HUES48 (cell line): ENCODE measurements at regions not wholly inside any gene's neighbourhood (a gene's known extent, or its start where the extent isn't known, plus 50 kb on each side); places are given as distances from the start of the nearest gene placed in this dataset.

Experiments used
- H3K27ac ChIP-seq: one replicate; pipeline ENCODE4 v1.7.0; 2013; ENCODE audit warnings: low read depth, low read length, inconsistent platforms
- H3K27me3 ChIP-seq: 2 replicates; pipeline ENCODE4 v1.6.1; 2013; ENCODE audit warnings: mild to moderate bottlenecking, low read length; ENCODE audit not compliant: control insufficient read depth, insufficient read depth
- H3K36me3 ChIP-seq: 2 replicates; pipeline ENCODE4 v1.6.1; 2013; ENCODE audit warnings: low read length; ENCODE audit not compliant: control insufficient read depth, insufficient read depth
- H3K4me1 ChIP-seq: 2 replicates; pipeline ENCODE4 v1.6.1; 2013; ENCODE audit warnings: mild to moderate bottlenecking, low read length; ENCODE audit not compliant: control insufficient read depth, insufficient read depth
- H3K4me3 ChIP-seq: 2 replicates; pipeline ENCODE4 v1.5.1; 2013; ENCODE audit warnings: mild to moderate bottlenecking, low read depth, low read length
- H3K9ac ChIP-seq: 2 replicates; pipeline ENCODE4 v1.6.1; 2013; ENCODE audit warnings: mild to moderate bottlenecking, low read depth, low read length, moderate library complexity
- H3K9me3 ChIP-seq: 2 replicates; pipeline ENCODE4 v1.6.1; 2013; ENCODE audit warnings: low read length; ENCODE audit not compliant: control insufficient read depth, insufficient read depth

GRCh38 chr7:110564246-110564645, 526.7 kb upstream of the LRRN3 start:
- no peak overlapping the region for H3K4me3 ChIP-seq
- H3K9ac ChIP-seq: no peak overlapping the region
- no peaks in the 10 kb centered on the region for H3K4me1 ChIP-seq
- H3K27me3 ChIP-seq: no peaks in the 10 kb centered on the region
- H3K36me3 ChIP-seq: no peaks in the 10 kb centered on the region
- H3K9me3 ChIP-seq: no peaks in the 10 kb centered on the region
- no peak overlapping the region for H3K27ac ChIP-seq

GRCh38 chr7:110568388-110568787, 522.5 kb upstream of the LRRN3 start:
- Histone ChIP-seq H3K4me3 (no peak overlapping the region), H3K27me3 (no peaks in the 10 kb centered on the region), H3K36me3 (no peaks in the 10 kb centered on the region), H3K27ac (no peak overlapping the region), H3K9me3 (no peaks in the 10 kb centered on the region), H3K9ac (no peak overlapping the region), H3K4me1 (no peaks in the 10 kb centered on the region)

DNA sequence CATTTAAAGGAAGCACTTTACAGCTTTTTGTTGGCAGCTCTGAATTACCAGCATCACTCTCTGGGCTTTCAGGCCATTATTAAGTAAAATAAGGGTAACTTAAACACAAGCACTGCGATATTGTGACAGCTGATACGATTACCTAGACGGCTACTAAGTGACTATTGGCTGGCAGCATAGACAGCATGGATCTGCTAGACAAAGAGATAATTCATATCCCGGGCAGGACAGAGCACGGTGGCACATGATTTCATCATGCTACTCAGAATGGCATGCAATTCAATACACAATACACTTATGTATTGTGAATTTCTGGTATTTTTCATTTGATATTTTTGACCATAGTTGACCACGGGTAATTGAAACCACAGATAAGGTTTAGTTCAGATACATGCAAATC, 522.0 kb upstream of the LRRN3 start:
- H3K9me3 ChIP-seq: no peaks in the 10 kb centered on the region
- no peak overlapping the region for H3K4me3 ChIP-seq
- H3K27me3 ChIP-seq: no peaks in the 10 kb centered on the region
- no peak overlapping the region for H3K27ac ChIP-seq
- no peaks in the 10 kb centered on the region for H3K36me3 ChIP-seq
- H3K9ac ChIP-seq: no peak overlapping the region
- peaks cover 2% of the 10 kb centered on the region; the same call in 1 of the 2 replicates for H3K4me1 ChIP-seq

- no peaks in the 10 kb centered on the region for H3K27me3 ChIP-seq
- no peaks in the 10 kb centered on the region for H3K9me3 ChIP-seq
- H3K27ac ChIP-seq: no peak overlapping the region
- H3K4me1 ChIP-seq: peaks cover 6% of the 10 kb centered on the region; the same call in 1 of the 2 replicates
- no peak overlapping the region for H3K9ac ChIP-seq
- H3K36me3 ChIP-seq: no peaks in the 10 kb centered on the region
- H3K4me3 ChIP-seq: no peak overlapping the region
Observed at GRCh38 chr7:110569486-110570205, 521.3 kb upstream of the LRRN3 start.

GRCh38 chr7:110573862-110574528, 516.9 kb upstream of the LRRN3 start:
- Histone ChIP-seq H3K9ac (no peak overlapping the region; the same call in 1 of the 2 replicates), H3K4me1 (peaks cover 6% of the 10 kb centered on the region; the same call in 1 of the 2 replicates), H3K4me3 (no peak overlapping the region), H3K9me3 (no peaks in the 10 kb centered on the region), H3K36me3 (no peaks in the 10 kb centered on the region), H3K27me3 (no peaks in the 10 kb centered on the region), H3K27ac (peak overlapping the region; percentile 69)

DNA sequence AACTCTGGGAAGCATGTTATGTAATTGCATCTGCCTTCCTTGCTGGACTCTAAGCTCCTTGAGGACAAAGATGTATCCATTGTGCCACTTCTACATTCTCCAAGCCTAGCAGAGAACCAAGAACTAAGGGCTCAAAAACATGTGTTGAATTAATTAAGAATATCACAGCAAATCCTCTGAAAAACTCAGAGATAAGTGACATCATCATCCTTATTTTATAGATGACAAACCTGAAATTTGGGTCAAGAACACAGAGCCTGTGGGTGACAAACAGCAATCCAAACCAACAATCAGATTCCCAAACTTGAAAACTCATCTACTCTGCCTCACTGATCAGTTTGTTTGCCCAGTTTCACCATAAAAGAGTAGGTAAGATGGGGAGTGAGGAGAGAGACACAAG, 503.6 kb upstream of the LRRN3 start:
- Histone ChIP-seq H3K27me3 (no peaks in the 10 kb centered on the region), H3K36me3 (no peaks in the 10 kb centered on the region), H3K4me3 (no peak overlapping the region), H3K4me1 (peaks cover 4% of the 10 kb centered on the region; the same call in 1 of the 2 replicates), H3K9me3 (no peaks in the 10 kb centered on the region), H3K27ac (no peak overlapping the region), H3K9ac (no peak overlapping the region)

DNA sequence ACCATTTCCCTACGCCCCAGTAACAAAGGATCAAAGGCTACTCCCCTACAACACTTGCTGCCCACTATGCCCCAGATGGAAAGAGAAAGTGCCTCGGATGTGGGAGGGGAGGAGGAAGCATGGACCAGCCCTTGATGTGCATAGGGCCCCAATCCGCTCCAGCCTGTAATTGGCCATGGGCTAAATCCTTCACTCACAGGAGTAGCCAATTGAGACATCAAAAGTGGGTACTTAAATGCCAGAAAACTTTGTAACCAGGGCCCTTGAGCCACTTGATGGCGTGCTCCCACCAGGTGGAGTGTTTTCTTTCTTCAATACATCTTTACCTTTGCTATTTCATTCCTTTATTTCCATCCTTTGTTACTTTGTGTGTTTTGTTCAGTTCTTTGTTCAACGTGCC, 500.5 kb upstream of the LRRN3 start:
- H3K36me3 ChIP-seq: no peaks in the 10 kb centered on the region
- no peaks in the 10 kb centered on the region for H3K27me3 ChIP-seq
- H3K4me3 ChIP-seq: no peak overlapping the region

DNA sequence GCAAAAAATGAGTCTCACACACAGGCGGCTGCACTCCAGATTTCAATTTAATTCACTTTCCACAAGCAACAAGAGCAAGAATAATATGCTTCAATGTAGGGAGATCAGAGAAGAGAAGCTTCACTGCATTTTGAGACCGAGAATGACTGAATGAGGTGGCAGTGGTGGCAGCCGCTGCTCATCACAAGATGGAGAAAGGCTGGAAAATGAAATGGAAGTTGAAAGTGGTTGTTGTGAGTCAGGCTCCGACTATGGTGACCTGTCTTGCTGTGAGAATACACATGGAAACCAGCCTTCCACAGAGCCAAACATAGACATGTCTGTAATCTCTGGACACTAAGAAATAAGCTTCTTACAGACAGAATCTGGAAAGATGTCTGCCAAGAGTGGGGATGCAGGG, 499.6 kb upstream of the LRRN3 start:
- no peaks in the 10 kb centered on the region for H3K9me3 ChIP-seq
- H3K27me3 ChIP-seq: no peaks in the 10 kb centered on the region
- no peak overlapping the region for H3K4me3 ChIP-seq
- H3K4me1 ChIP-seq: peaks cover 4% of the 10 kb centered on the region; the same call in 1 of the 2 replicates
- H3K36me3 ChIP-seq: no peaks in the 10 kb centered on the region
- H3K27ac ChIP-seq: no peak overlapping the region
- H3K9ac ChIP-seq: no peak overlapping the region

More for the DNA sequence above, 500.5 kb upstream of the LRRN3 start:
- Histone ChIP-seq H3K4me1 (peaks cover 4% of the 10 kb centered on the region; the same call in 1 of the 2 replicates), H3K9me3 (no peaks in the 10 kb centered on the region), H3K27ac (no peak overlapping the region), H3K9ac (no peak overlapping the region)

GRCh38 chr7:110592557-110592956, 498.4 kb upstream of the LRRN3 start:
- Histone ChIP-seq H3K27ac (no peak overlapping the region), H3K36me3 (no peaks in the 10 kb centered on the region), H3K9ac (no peak overlapping the region), H3K4me1 (peaks cover 4% of the 10 kb centered on the region; the same call in 1 of the 2 replicates), H3K27me3 (no peaks in the 10 kb centered on the region), H3K9me3 (no peaks in the 10 kb centered on the region), H3K4me3 (no peak overlapping the region)

GRCh38 chr7:110593355-110593754, 497.6 kb upstream of the LRRN3 start:
- Histone ChIP-seq H3K4me3 (no peak overlapping the region), H3K27ac (no peak overlapping the region), H3K4me1 (peaks cover 4% of the 10 kb centered on the region; the same call in 1 of the 2 replicates), H3K9ac (no peak overlapping the region), H3K36me3 (no peaks in the 10 kb centered on the region), H3K27me3 (no peaks in the 10 kb centered on the region), H3K9me3 (no peaks in the 10 kb centered on the region)

DNA sequence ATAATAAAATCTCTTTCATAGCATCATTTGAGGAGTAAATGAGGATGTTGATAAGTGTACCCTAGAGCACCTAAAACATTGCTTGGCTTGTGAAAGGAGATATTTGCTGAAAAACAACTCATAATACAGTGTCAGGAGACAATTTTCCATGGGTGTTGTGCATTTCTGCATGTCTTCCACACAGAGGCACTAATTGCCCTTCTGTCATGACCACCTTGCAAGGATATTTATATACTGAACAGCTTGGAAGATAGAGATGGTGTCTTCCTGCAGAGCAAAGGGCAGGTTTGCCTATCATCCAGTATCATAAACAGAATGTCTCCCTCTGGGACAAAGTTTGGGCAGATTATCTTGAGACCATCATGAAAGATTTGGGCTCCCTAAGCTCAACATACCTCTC, 495.2 kb upstream of the LRRN3 start:
- no peaks in the 10 kb centered on the region for H3K9me3 ChIP-seq
- no peak overlapping the region for H3K27ac ChIP-seq
- no peak overlapping the region for H3K4me3 ChIP-seq
- H3K4me1 ChIP-seq: peaks cover 4% of the 10 kb centered on the region
- H3K9ac ChIP-seq: no peak overlapping the region
- no peaks in the 10 kb centered on the region for H3K36me3 ChIP-seq
- no peaks in the 10 kb centered on the region for H3K27me3 ChIP-seq
